Endodermal cell (in vitro differentiated cells): ENCODE measurements at regions not wholly inside any gene's neighbourhood (a gene's known extent, or its start where the extent isn't known, plus 50 kb on each side); places are given as distances from the start of the nearest gene placed in this dataset.

Source experiments
- DNase-seq: peaks from one replicate; pipeline ENCODE4 v3.0.0-alpha.2; 2017
- H3K27ac ChIP-seq: 2 replicates; pipeline ENCODE4 v1.5.1; 2013; ENCODE audit warnings: mild to moderate bottlenecking, low read depth, low read length, moderate library complexity
- H3K27me3 ChIP-seq: 2 replicates; pipeline ENCODE4 v1.6.1; 2013; ENCODE audit warnings: mild to moderate bottlenecking, low read length, moderate library complexity; ENCODE audit not compliant: insufficient read depth, control insufficient read depth, poor library complexity, severe bottlenecking
- H3K36me3 ChIP-seq: 2 replicates; pipeline ENCODE4 v1.7.0; 2013; ENCODE audit warnings: mild to moderate bottlenecking, low read length, moderate library complexity; ENCODE audit not compliant: control insufficient read depth, insufficient read depth
- H3K4me1 ChIP-seq: one replicate; pipeline ENCODE4 v1.7.0; 2013; ENCODE audit warnings: low read length; ENCODE audit not compliant: control insufficient read depth, insufficient read depth
- H3K4me3 ChIP-seq: 2 replicates; pipeline ENCODE4 v1.5.1; 2013; ENCODE audit warnings: mild to moderate bottlenecking, low read length, moderate library complexity
- H3K9ac ChIP-seq: 2 replicates; pipeline ENCODE4 v1.6.1; 2013; ENCODE audit warnings: mild to moderate bottlenecking, low read length, moderate library complexity; ENCODE audit not compliant: poor library complexity, severe bottlenecking; ENCODE audit errors: extremely low read depth
- H3K9me3 ChIP-seq: 2 replicates; pipeline ENCODE4 v1.6.1; 2013; ENCODE audit warnings: mild to moderate bottlenecking, low read length, moderate library complexity; ENCODE audit not compliant: control insufficient read depth
- H3K27ac Mint-ChIP-seq: 2 replicates; pipeline ENCODE4 v1.8.0; 2020; ENCODE audit warnings: mixed read lengths
- H3K27me3 Mint-ChIP-seq: 2 replicates; pipeline ENCODE4 v1.8.0; 2021; ENCODE audit warnings: mild to moderate bottlenecking, mixed read lengths; ENCODE audit not compliant: insufficient read depth
- H3K36me3 Mint-ChIP-seq: 2 replicates; pipeline ENCODE4 v1.8.0; 2020; ENCODE audit warnings: low read depth, mixed read lengths
- H3K4me1 Mint-ChIP-seq: 2 replicates; pipeline ENCODE4 v1.8.0; 2020; ENCODE audit warnings: mixed read lengths
- H3K4me3 Mint-ChIP-seq: 2 replicates; pipeline ENCODE4 v1.8.0; 2020; ENCODE audit warnings: mild to moderate bottlenecking, moderate library complexity, mixed read lengths
- H3K9me3 Mint-ChIP-seq: 2 replicates; pipeline ENCODE4 v1.8.0; 2020; ENCODE audit warnings: mild to moderate bottlenecking, mixed read lengths
- WGBS, 2 experiments: methylation state at CpG; one replicate each; pipeline versions ENCODE4 v1.1.5 to v1.1.7; 2013; ENCODE audit warnings: missing lambda C conversion rate in 2 of 2, mixed read lengths in 1 of 2; ENCODE audit not compliant: insufficient coverage in 1 of 2, insufficient read length in 1 of 2; 5-methylcytosine and 5-hydroxymethylcytosine counted together
- TF ChIP-seq, protein P1 (sequence below): fragments of 200-600 bp; sonication (generic); conservative IDR thresholded peaks from 2 replicates; pipeline ENCODE4 v1.5.0; 2021; ENCODE audit warnings: antibody characterized with exemption, mild to moderate bottlenecking

GRCh38 chr17:63332286-63332685 lies 113.8 kb downstream of the CYB561 start:
- Histone ChIP-seq H3K36me3 (no peaks in the 10 kb centered on the region), H3K4me3 (no peak overlapping the region), H3K4me1 (no peaks in the 10 kb centered on the region), H3K9ac (no peak overlapping the region), H3K9me3 (no peaks in the 10 kb centered on the region), H3K27me3 (no peaks in the 10 kb centered on the region), H3K27ac (no peak overlapping the region)
- 89 to 90% methylated on average over 1 to 2 of the region's 2 CpGs for WGBS, 2 experiments
- no peak overlapping the region for H3K27ac Mint-ChIP-seq
- no peak for DNase-seq
- no peaks in the 10 kb centered on the region for H3K36me3 Mint-ChIP-seq
- TF ChIP-seq, protein P1, sequence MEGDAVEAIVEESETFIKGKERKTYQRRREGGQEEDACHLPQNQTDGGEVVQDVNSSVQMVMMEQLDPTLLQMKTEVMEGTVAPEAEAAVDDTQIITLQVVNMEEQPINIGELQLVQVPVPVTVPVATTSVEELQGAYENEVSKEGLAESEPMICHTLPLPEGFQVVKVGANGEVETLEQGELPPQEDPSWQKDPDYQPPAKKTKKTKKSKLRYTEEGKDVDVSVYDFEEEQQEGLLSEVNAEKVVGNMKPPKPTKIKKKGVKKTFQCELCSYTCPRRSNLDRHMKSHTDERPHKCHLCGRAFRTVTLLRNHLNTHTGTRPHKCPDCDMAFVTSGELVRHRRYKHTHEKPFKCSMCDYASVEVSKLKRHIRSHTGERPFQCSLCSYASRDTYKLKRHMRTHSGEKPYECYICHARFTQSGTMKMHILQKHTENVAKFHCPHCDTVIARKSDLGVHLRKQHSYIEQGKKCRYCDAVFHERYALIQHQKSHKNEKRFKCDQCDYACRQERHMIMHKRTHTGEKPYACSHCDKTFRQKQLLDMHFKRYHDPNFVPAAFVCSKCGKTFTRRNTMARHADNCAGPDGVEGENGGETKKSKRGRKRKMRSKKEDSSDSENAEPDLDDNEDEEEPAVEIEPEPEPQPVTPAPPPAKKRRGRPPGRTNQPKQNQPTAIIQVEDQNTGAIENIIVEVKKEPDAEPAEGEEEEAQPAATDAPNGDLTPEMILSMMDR: no peak
- H3K4me3 Mint-ChIP-seq: no peak overlapping the region
- H3K9me3 Mint-ChIP-seq: no peaks in the 10 kb centered on the region
- H3K27me3 Mint-ChIP-seq: no peaks in the 10 kb centered on the region
- H3K4me1 Mint-ChIP-seq: no peaks in the 10 kb centered on the region

DNA sequence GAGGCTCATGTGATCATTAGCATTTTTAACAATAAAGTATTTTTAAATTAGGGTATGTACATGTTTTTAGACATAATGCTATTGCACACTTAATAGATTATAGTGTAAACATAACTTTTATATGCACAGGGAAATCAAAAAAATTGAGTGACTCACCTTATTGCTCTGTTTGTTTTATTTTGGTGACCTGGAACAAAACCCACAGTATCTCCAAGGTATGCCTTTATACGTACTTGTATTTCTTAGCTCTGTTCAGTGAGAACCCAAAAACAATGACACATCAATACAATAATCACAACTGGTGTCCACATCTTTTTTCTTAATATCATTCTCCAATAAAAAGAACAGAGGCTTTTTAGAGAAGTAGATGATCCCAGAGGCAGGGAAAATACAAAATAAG lies 112.2 kb downstream of the CYB561 start:
- 95 to 100% methylated on average over 1 of the region's 1 CpG for WGBS, 2 experiments
- H3K4me1 ChIP-seq: no peaks in the 10 kb centered on the region
- no peaks in the 10 kb centered on the region for H3K27me3 ChIP-seq
- H3K9ac ChIP-seq: no peak overlapping the region
- DNase-seq: no peak
- no peaks in the 10 kb centered on the region for H3K9me3 Mint-ChIP-seq
- peaks cover under 1% of the 10 kb centered on the region for H3K4me1 Mint-ChIP-seq
- no peaks in the 10 kb centered on the region for H3K9me3 ChIP-seq
- H3K36me3 Mint-ChIP-seq: no peaks in the 10 kb centered on the region
- H3K4me3 Mint-ChIP-seq: no peak overlapping the region
- H3K36me3 ChIP-seq: no peaks in the 10 kb centered on the region
- H3K4me3 ChIP-seq: no peak overlapping the region
- TF ChIP-seq, protein P1: no peak
- no peak overlapping the region for H3K27ac ChIP-seq
- no peak overlapping the region for H3K27ac Mint-ChIP-seq
- H3K27me3 Mint-ChIP-seq: no peaks in the 10 kb centered on the region

DNA sequence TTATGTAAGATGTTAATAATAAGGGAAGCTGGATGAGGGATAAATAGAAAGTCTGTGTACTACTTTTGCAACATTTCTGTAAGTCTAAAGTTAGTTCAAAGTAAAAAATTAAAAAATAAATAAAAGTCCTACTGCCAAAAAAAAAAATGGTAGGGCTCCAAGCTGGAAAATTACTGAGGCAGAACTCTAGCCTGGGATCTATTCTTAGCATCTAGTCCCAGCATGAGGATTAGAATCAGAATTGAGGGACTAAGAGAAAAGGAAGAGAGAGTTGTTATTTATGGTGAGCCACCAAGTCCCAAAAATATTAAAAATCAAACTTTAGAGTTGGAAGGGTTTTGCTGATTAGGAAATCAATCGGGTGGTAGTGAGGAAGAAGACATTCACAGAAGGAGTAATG lies 110.3 kb downstream of the CYB561 start:
- peaks cover 6% of the 10 kb centered on the region for H3K4me1 ChIP-seq
- Mint-ChIP-seq H3K9me3 (no peaks in the 10 kb centered on the region), H3K4me1 (peaks cover 7% of the 10 kb centered on the region), H3K4me3 (no peak overlapping the region), H3K27me3 (no peaks in the 10 kb centered on the region), H3K27ac (no peak overlapping the region), H3K36me3 (no peaks in the 10 kb centered on the region)
- TF ChIP-seq, protein P1: no peak
- H3K36me3 ChIP-seq: no peaks in the 10 kb centered on the region
- no peak overlapping the region for H3K9ac ChIP-seq
- no peak overlapping the region for H3K27ac ChIP-seq
- 91 to 100% methylated on average over 1 of the region's 1 CpG for WGBS, 2 experiments
- DNase-seq: no peak
- no peak overlapping the region for H3K4me3 ChIP-seq
- no peaks in the 10 kb centered on the region for H3K9me3 ChIP-seq
- H3K27me3 ChIP-seq: no peaks in the 10 kb centered on the region
